ENCODE measurements at regions not wholly inside any gene's neighbourhood (a gene's known extent, or its start where the extent isn't known, plus 50 kb on each side); places are given as distances from the start of the nearest gene placed in this dataset.

DNA sequence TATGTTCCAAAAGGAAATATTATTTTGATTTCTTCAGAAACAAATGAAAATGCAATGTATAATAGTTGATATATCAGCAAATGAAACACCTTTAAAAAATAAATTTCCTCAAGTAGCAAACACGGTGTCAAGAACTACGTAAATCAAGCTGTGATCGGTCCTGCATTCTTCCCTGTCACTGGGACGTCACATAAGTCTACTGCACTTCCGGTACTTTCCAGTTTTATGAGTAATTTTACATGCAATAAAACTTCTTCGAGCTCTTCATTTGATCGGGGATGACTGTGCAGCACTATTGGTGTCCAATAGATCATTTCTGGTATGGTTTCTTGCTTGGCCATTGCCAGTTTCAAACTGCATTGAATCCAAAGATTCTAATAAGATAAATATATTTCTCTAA is 114.0 kb upstream of the VEGFC start:
- TF ChIP-seq, protein P1, sequence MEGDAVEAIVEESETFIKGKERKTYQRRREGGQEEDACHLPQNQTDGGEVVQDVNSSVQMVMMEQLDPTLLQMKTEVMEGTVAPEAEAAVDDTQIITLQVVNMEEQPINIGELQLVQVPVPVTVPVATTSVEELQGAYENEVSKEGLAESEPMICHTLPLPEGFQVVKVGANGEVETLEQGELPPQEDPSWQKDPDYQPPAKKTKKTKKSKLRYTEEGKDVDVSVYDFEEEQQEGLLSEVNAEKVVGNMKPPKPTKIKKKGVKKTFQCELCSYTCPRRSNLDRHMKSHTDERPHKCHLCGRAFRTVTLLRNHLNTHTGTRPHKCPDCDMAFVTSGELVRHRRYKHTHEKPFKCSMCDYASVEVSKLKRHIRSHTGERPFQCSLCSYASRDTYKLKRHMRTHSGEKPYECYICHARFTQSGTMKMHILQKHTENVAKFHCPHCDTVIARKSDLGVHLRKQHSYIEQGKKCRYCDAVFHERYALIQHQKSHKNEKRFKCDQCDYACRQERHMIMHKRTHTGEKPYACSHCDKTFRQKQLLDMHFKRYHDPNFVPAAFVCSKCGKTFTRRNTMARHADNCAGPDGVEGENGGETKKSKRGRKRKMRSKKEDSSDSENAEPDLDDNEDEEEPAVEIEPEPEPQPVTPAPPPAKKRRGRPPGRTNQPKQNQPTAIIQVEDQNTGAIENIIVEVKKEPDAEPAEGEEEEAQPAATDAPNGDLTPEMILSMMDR (IDR thresholded peaks at IDR 0.05) = no peak
- no peak for TF ChIP-seq ZFX (IDR thresholded peaks at IDR 0.05; ENCODE audit: borderline replicate concordance)
